H9 (cell line): ENCODE measurements at regions not wholly inside any gene's neighbourhood (a gene's known extent, or its start where the extent isn't known, plus 50 kb on each side); places are given as distances from the start of the nearest gene placed in this dataset.

Experiments
- DNase-seq: peaks from one replicate; pipeline ENCODE4 v3.0.0-alpha.2; 2017
- H2AFZ ChIP-seq: one replicate; pipeline ENCODE4 v1.6.1; 2013; ENCODE audit warnings: mild to moderate bottlenecking, low read length, control low read depth, moderate library complexity
- H2AK5ac ChIP-seq: 2 replicates; pipeline ENCODE4 v1.6.1; 2013; ENCODE audit warnings: low read length, control low read depth, mixed read lengths; ENCODE audit not compliant: insufficient read length
- H2BK120ac ChIP-seq: one replicate; pipeline ENCODE4 v1.6.1; 2013; ENCODE audit warnings: low read depth, mild to moderate bottlenecking, low read length, control low read depth, inconsistent platforms; ENCODE audit not compliant: poor library complexity, severe bottlenecking
- H2BK12ac ChIP-seq: 2 replicates; pipeline ENCODE4 v1.6.1; 2013; ENCODE audit warnings: low read length, control low read depth, mixed read lengths, low read depth; ENCODE audit not compliant: insufficient read length
- H2BK15ac ChIP-seq: 2 replicates; pipeline ENCODE4 v1.6.1; 2013; ENCODE audit warnings: low read depth, low read length, control low read depth
- H2BK20ac ChIP-seq: one replicate; pipeline ENCODE4 v1.6.1; 2013; ENCODE audit warnings: low read depth, mild to moderate bottlenecking, low read length, control low read depth, inconsistent platforms; ENCODE audit not compliant: poor library complexity, severe bottlenecking
- H2BK5ac ChIP-seq: 2 replicates; pipeline ENCODE4 v1.6.1; 2013; ENCODE audit warnings: low read length, control low read depth, mixed read lengths; ENCODE audit not compliant: insufficient read length
- H3K14ac ChIP-seq: 2 replicates; pipeline ENCODE4 v1.6.1; 2013; ENCODE audit warnings: low read length, control low read depth; ENCODE audit not compliant: insufficient read depth
- H3K18ac ChIP-seq: 2 replicates; pipeline ENCODE4 v1.6.1; 2013; ENCODE audit warnings: low read depth, mild to moderate bottlenecking, mixed read lengths, low read length, control low read depth; ENCODE audit not compliant: insufficient read length
- H3K23ac ChIP-seq: 2 replicates; pipeline ENCODE4 v1.6.1; 2013; ENCODE audit warnings: low read length, control low read depth, mixed read lengths, low read depth; ENCODE audit not compliant: insufficient read length
- H3K23me2 ChIP-seq: 2 replicates; pipeline ENCODE4 v1.6.1; 2013; ENCODE audit warnings: low read depth, mild to moderate bottlenecking, mixed read lengths, low read length, control low read depth; ENCODE audit not compliant: insufficient read length, poor library complexity, severe bottlenecking
- H3K27ac ChIP-seq: 2 replicates; pipeline ENCODE4 v1.5.1; 2013; ENCODE audit warnings: low read length, control low read depth, mixed read lengths, low read depth; ENCODE audit not compliant: insufficient read length
- H3K27me3 ChIP-seq: 2 replicates; pipeline ENCODE4 v1.6.1; 2013; ENCODE audit warnings: low read length, control low read depth, inconsistent platforms; ENCODE audit not compliant: insufficient read depth
- H3K4ac ChIP-seq: 2 replicates; pipeline ENCODE4 v1.6.1; 2013; ENCODE audit warnings: low read depth, mild to moderate bottlenecking, control low read depth, inconsistent platforms, low read length, moderate library complexity
- H3K4me1 ChIP-seq: 2 replicates; pipeline ENCODE4 v1.6.1; 2013; ENCODE audit warnings: low read length, control low read depth, inconsistent platforms; ENCODE audit not compliant: insufficient read depth
- H3K4me2 ChIP-seq: 2 replicates; pipeline ENCODE4 v1.6.1; 2013; ENCODE audit warnings: low read length, control low read depth, mixed read lengths; ENCODE audit not compliant: insufficient read length, insufficient read depth
- H3K56ac ChIP-seq: 2 replicates; pipeline ENCODE4 v1.6.1; 2013; ENCODE audit warnings: low read depth, mild to moderate bottlenecking, mixed read lengths, low read length, control low read depth; ENCODE audit not compliant: insufficient read length
- H3K79me1 ChIP-seq: 2 replicates; pipeline ENCODE4 v1.6.1; 2013; ENCODE audit warnings: low read depth, mild to moderate bottlenecking, moderate library complexity, low read length, control low read depth, inconsistent platforms; ENCODE audit not compliant: insufficient read depth, poor library complexity, severe bottlenecking
- H3K79me2 ChIP-seq: 2 replicates; pipeline ENCODE4 v1.6.1; 2013; ENCODE audit warnings: low read length, control low read depth, inconsistent platforms; ENCODE audit not compliant: insufficient read depth
- H3K9ac ChIP-seq: 2 replicates; pipeline ENCODE4 v1.6.1; 2013; ENCODE audit warnings: low read length, control low read depth, mixed read lengths; ENCODE audit not compliant: insufficient read length; ENCODE audit errors: extremely low read depth
- H3K9me3 ChIP-seq: one replicate; pipeline ENCODE4 v1.6.1; 2013; ENCODE audit warnings: low read depth, low read length, inconsistent platforms; ENCODE audit not compliant: control insufficient read depth
- H3T11ph ChIP-seq: one replicate; pipeline ENCODE4 v1.6.1; 2013; ENCODE audit warnings: mild to moderate bottlenecking, low read length, control low read depth, inconsistent platforms
- H4K20me1 ChIP-seq: one replicate; pipeline ENCODE4 v1.6.1; 2013; ENCODE audit not compliant: control insufficient read depth, insufficient read length, insufficient read depth
- H4K5ac ChIP-seq: 2 replicates; pipeline ENCODE4 v1.6.1; 2013; ENCODE audit warnings: low read depth, mild to moderate bottlenecking, mixed read lengths, low read length, control low read depth; ENCODE audit not compliant: insufficient read length
- H4K8ac ChIP-seq: replicated peaks from 2 replicates; pipeline ENCODE4 v1.6.1; 2013; ENCODE audit warnings: low read length, control low read depth, mixed read lengths, low read depth; ENCODE audit not compliant: insufficient read length
- H4K91ac ChIP-seq: 2 replicates; pipeline ENCODE4 v1.6.1; 2013; ENCODE audit warnings: low read depth, mild to moderate bottlenecking, moderate library complexity, mixed read lengths, low read length, control low read depth; ENCODE audit not compliant: insufficient read length
- H3K27ac Mint-ChIP-seq, 3 experiments: 2 replicates in 2 of 3; 3 replicates in 1 of 3; pipeline ENCODE4 v1.8.0; 2020 to 2021; ENCODE audit warnings: mixed read lengths in 3 of 3, mild to moderate bottlenecking in 1 of 3, moderate library complexity in 1 of 3
- H3K27me3 Mint-ChIP-seq: 2 replicates; pipeline ENCODE4 v1.8.0; 2021; ENCODE audit warnings: low read depth, mild to moderate bottlenecking, moderate library complexity, mixed read lengths
- H3K36me3 Mint-ChIP-seq, 3 experiments: 2 replicates in 2 of 3; 3 replicates in 1 of 3; pipeline ENCODE4 v1.8.0; 2020 to 2021; ENCODE audit warnings: low read depth in 3 of 3, mixed read lengths in 3 of 3; ENCODE audit not compliant: insufficient read depth in 1 of 3
- H3K4me1 Mint-ChIP-seq, 2 experiments: 2 replicates each; pipeline ENCODE4 v1.8.0; 2020; ENCODE audit warnings: mixed read lengths in 2 of 2
- H3K4me3 Mint-ChIP-seq, 2 experiments: 2 replicates in 1 of 2; 3 replicates in 1 of 2; pipeline ENCODE4 v1.8.0; 2020 to 2021; ENCODE audit warnings: mild to moderate bottlenecking in 2 of 2, mixed read lengths in 2 of 2, moderate library complexity in 1 of 2
- H3K9me3 Mint-ChIP-seq, 2 experiments: 2 replicates in 1 of 2; 3 replicates in 1 of 2; pipeline ENCODE4 v1.8.0; 2020; ENCODE audit warnings: mild to moderate bottlenecking in 2 of 2, mixed read lengths in 2 of 2, moderate library complexity in 1 of 2
- CTCF ChIP-seq: fragments of 200-600 bp; sonication (generic); conservative IDR thresholded peaks from 3 replicates; pipeline ENCODE4 v1.8.0; 2021; ENCODE audit warnings: antibody characterized with exemption, mild to moderate bottlenecking
- WGBS: extraction: QIAGEN DNeasy Blood & Tissue Kit; methylation state at CpG from one replicate; pipeline ENCODE4 v1.1.7; 2013; ENCODE audit warnings: missing lambda C conversion rate, low lambda C conversion rate, mixed read lengths; ENCODE audit not compliant: insufficient read length; ENCODE audit errors: extremely low coverage; 5-methylcytosine and 5-hydroxymethylcytosine counted together

DNA sequence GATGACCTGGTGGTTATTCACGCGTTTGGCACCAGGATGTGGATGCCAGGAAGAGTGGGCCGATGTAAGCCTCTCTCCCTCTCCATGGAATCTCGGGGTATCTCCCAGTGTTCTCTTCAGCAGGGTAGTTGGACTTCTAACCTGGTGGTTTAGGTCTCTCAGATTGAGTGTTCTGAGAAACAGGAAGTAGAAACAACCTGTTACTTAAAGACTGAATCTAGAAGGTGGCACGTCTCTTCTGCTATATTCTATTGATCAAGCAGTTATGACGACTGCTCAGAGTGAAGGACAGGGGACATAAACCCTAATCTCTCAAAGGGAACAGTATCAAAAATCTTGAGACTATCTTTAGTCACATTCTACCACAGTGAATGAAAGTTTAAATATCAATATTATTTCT is 918.7 kb upstream of the PIK3C3 start:
- Histone ChIP-seq H3K4me2 (no peak overlapping the region), H4K5ac (no peak overlapping the region), H3K79me1 (no peaks in the 10 kb centered on the region), H3K18ac (no peak overlapping the region), H3T11ph (no peak overlapping the region), H2AK5ac (no peak overlapping the region), H3K9ac (no peak overlapping the region), H3K4me1 (no peaks in the 10 kb centered on the region), H4K91ac (no peak overlapping the region), H3K23me2 (no peaks in the 10 kb centered on the region), H2BK120ac (no peak overlapping the region), H3K9me3 (no peaks in the 10 kb centered on the region), H2BK15ac (no peak overlapping the region), H2BK20ac (no peak overlapping the region), H2BK12ac (no peak overlapping the region), H4K8ac (peak overlapping the region; percentile 95), H3K56ac (no peak overlapping the region), H3K14ac (no peak overlapping the region), H2AFZ (no peak overlapping the region), H2BK5ac (no peak overlapping the region), H3K23ac (no peak overlapping the region), H3K79me2 (no peaks in the 10 kb centered on the region), H3K27me3 (no peaks in the 10 kb centered on the region), H3K4ac (no peak overlapping the region), H3K27ac (no peak overlapping the region), H4K20me1 (no peaks in the 10 kb centered on the region)
- H3K4me1 Mint-ChIP-seq = no peaks in the 10 kb centered on the region
- no peaks in the 10 kb centered on the region for H3K36me3 Mint-ChIP-seq
- no peak overlapping the region for H3K27ac Mint-ChIP-seq
- H3K4me3 Mint-ChIP-seq = no peak overlapping the region
- H3K27me3 Mint-ChIP-seq = no peaks in the 10 kb centered on the region
- TF ChIP-seq CTCF = no peak
- no peaks in the 10 kb centered on the region; a peak in 1 of 5 replicates for H3K9me3 Mint-ChIP-seq
- WGBS = no CpG with 5 or more reads among the region's 6 CpGs
- no peak for DNase-seq
